ENCODE measurements at regions not wholly inside any gene's neighbourhood (a gene's known extent, or its start where the extent isn't known, plus 50 kb on each side); places are given as distances from the start of the nearest gene placed in this dataset.

DNA sequence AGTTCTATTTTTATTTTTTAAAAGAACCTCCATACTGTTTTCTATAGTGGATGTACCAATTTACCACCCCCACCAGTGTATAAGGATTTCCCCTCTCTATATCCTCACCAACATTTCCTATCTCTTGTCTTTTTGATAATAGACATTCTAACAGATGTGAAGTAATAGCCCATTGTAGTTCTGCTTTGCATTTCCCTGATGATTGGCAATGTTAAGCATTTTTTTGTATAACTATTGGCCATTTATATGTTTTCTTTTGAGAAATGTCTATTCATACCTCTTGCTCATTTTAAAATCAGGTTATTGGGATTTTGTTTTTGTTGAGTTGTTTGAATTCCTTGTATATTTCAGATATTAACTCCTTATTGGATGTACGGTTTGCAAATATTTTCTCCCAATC, 251.1 kb upstream of the HTR2C start:
- DNase-seq: no peak

DNA sequence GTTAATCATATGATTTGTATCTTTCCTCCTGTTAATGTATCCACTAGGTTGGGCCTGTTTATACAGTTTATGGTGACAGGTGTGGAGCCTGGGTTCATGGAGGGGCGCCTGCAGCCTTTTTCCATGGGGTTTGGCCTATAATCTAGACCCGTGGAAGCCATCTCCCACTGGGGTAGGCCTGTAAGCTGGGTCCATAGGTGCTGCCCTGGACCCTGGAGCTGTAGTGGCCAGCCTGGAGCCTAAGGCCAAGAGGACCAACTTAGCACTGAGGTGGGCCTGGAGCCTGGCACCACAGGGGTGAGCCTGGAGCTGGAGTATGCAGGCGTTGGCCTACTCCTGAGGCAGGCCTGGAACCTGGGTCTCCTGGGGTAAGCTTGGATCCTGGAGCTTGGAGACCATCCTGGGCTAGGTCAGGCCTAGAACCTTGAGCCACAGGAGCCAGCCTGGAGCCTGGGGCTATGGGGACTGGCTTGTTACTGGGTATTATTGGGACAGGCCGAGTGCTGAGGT, 249.4 kb upstream of the HTR2C start:
- no peak for DNase-seq

DNA sequence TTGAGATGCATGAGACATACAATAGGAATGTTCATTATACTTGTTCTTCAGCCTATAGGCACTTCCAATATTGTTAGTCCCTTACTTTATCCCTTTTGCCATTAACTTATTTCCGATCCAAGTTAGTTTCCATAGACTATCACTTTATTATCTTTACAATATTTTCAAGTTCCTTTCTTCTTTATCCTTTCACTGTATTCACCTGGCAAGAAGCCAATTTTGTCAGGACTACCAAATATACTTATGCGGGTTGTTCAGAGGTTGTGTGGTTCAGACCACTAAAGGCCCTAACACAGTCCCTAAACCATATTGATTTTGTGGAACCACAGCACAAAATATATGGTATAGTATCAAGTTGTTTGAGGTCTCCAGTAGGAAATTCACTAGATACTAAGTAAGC, 245.0 kb upstream of the HTR2C start:
- DNase-seq: no peak

DNA sequence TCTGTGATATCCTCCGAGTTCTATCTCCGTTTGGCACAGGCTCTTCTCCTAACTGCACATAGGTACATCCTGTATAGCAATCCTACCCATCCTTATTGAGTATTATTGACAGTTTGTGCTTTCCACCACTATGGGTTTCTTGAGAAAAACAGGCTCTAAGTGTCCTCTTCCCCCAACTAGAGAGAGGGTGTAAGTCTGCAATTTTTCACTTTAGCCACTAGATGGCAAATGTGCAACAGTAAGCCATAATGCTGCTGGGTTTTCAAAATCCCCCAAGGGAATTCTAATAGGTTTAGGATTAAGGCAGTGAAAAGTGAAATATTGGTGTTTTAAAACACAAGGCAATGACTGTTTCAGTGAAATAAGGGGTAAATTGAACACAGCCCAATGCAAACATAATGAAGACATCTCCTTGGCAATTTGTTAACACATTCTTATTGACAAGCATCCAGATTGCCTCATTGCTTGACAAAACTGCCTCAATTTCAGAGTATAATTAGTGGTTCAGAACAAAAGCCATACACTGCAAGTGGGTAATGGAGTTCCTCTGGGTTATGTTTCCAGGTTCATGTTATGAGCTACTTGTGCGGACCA, 239.0 kb upstream of the HTR2C start:
- DNase-seq: peak; percentile 70 to 89

DNA sequence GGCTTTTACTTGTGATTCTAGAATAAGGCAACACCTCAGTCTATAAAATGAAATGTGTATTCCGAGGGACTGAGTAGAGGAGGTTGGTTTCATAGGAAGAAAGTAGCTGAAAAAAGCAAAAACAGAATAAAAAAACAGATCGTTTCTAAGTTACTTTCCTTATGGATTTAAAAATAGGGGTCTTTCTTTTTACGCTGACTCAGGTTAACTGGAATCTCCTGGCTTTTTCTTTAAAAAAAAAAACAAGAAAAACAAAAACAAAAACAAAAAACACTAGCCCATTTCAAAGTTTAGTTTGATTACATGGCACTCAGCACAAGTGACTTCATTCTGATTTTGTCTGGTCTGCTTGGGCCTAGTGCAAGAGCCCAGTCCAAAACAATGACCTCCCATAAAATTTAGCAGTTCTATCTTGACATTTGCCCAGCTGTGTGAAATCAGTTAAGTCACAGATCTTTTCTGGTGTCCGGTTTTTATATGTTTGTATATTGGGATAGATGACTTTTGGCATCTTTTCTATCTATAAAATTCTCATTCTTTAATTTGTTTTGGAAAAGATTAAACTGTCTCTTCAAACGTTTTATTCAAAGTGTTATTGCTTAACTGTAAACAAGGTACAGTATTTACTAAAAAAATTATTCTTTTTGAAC, 222.7 kb upstream of the HTR2C start:
- DNase-seq: no peak

DNA sequence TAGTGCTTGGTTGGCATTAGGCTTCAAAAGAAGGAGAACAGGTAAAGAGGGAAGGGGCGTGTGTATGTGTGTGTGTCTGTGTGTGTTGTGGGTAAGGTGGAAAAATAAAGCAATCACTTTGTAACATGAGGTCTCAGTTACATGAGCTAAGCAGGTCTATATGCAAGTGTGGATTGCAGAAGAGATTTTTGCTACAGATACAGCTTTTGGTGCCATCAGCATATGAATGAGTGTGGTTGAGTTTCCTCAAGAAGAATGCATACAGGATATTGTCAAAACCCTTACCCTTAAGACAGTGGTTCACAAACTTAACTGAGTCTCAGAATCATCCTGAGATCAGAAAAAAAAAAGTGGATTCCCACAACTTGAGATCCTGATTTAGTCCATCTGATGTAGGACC, 220.5 kb upstream of the HTR2C start:
- no peak for DNase-seq

DNA sequence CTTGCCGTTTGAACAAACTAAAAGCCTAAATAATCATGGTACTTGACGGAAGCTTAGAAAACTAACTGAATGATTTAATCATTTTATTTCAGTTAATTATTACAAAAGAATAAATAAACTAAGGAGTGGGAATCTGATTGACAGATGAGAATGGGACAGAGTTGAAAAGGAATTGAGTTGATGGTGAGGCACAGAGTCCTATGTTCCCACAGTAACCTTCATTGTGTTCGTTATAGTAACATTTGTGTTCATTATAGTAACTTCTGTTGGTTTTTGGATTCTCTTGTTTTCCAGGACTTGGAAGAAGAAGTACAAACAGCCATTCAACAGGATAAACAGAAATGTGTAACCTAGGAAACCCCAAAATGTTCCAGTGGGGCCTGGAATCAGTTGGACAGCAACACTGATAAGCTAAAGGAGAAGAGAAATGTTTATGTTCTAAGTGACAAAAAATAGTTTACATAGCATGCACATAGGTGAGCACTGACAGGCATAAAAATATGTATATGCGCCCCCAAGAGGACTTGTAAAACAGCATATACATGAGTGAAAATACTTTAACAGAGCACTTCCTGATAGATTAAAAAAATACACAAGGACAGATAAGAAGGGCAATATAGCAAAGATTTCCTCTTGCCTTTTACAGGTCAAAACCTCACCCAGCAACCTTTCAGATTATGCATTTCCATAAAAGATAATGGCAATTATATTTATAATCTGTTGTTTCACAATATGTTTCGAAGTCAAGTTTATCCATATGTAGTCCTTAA, 218.6 kb upstream of the HTR2C start:
- DNase-seq: no peak

DNA sequence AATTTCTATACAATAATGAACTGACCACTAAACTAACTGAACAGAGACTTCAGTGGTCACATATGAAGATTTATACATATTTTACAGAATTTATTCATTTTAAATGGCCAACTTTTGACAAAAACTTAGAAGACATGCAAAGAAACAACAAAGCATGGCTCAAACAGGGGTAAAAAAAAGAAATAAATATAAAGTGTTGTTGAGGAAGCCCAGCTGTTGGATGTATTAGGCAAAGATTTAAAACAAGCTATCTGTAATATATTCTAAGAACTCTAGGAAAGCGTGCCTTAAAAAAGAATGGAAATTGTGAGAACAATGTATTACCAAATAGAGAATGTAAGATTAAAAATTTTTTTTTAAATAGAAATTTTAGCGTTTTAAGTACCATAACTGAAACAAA, 210.9 kb upstream of the HTR2C start:
- DNase-seq: no peak

DNA sequence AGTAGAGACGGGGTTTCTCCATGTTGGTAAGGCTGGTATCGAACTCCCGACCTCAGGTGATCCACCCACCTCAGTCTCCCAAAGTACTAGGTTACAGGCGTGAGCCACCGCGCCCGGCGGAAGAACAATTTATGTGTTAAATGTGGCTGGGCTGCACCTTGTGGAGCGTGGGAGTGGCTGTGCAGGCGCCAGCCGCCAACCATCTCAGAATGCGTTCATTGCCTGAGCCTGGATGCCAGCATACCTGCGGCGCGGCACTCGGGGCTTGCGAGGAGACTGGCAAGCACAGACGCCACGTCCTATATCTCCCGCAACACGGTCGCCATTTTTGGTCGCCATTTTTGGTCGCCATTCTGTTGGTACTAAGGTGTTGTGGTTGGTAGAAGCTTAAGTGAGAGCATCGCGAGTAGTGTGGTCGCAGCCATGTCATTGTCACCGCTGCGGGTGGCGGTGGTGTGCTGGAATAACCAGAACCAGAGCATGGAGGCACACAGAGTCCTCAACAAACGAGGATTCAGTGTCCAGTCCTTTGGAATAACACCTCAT, 193.6 kb upstream of the HTR2C start:
- DNase-seq: no peak
